Nephron (organoid): ENCODE measurements at regions not wholly inside any gene's neighbourhood (a gene's known extent, or its start where the extent isn't known, plus 50 kb on each side); places are given as distances from the start of the nearest gene placed in this dataset.
"Not testable (repeated sequence)": the region's sequence is repeated elsewhere in the genome, so short reads cannot be mapped to it uniquely, and the experiment has no call there.

Source experiments
- H3K27ac Mint-ChIP-seq, 3 experiments: 2 replicates each; pipeline ENCODE4 v1.8.0; 2020; ENCODE audit warnings: mixed read lengths in 3 of 3, mild to moderate bottlenecking in 2 of 3, moderate library complexity in 1 of 3
- H3K27me3 Mint-ChIP-seq: 2 replicates; pipeline ENCODE4 v1.8.0; 2021; ENCODE audit warnings: low read depth, mild to moderate bottlenecking, moderate library complexity, mixed read lengths
- H3K36me3 Mint-ChIP-seq: 2 replicates; pipeline ENCODE4 v1.8.0; 2020; ENCODE audit warnings: low read depth, mixed read lengths
- H3K4me1 Mint-ChIP-seq: 2 replicates; pipeline ENCODE4 v1.8.0; 2020; ENCODE audit warnings: mixed read lengths
- H3K4me3 Mint-ChIP-seq, 3 experiments: 2 replicates each; pipeline ENCODE4 v1.8.0; 2020; ENCODE audit warnings: mild to moderate bottlenecking in 3 of 3, mixed read lengths in 3 of 3, moderate library complexity in 2 of 3
- H3K9me3 Mint-ChIP-seq: 2 replicates; pipeline ENCODE4 v1.8.0; 2020; ENCODE audit warnings: mixed read lengths
- TF ChIP-seq, protein P1 (sequence below), 3 experiments: fragments of 200-600 bp; sonication (generic); IDR thresholded peaks; one replicate each; pipeline ENCODE4 v1.5.0; 2021; ENCODE audit warnings: antibody characterized with exemption in 3 of 3; ENCODE audit not compliant: unreplicated experiment in 3 of 3

DNA sequence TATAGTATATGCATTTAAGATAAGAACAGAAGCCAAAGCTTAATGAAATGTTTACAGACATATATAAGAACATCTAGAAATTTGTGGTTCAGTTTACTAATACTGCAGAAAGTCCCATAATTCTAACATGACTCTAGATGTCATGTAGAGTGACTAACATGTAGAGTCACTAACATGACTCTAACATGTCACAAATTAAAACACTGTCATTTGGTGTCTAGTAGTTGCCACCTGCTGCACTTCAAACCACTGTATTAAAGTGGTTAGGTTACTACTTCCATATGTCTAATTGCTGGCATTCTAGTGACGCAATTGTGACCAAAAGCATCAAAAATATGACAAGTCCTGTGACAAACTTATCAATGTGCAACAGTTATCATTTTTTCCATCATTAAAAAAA lies 100.2 kb upstream of the WDR75 start:
- TF ChIP-seq, protein P1, sequence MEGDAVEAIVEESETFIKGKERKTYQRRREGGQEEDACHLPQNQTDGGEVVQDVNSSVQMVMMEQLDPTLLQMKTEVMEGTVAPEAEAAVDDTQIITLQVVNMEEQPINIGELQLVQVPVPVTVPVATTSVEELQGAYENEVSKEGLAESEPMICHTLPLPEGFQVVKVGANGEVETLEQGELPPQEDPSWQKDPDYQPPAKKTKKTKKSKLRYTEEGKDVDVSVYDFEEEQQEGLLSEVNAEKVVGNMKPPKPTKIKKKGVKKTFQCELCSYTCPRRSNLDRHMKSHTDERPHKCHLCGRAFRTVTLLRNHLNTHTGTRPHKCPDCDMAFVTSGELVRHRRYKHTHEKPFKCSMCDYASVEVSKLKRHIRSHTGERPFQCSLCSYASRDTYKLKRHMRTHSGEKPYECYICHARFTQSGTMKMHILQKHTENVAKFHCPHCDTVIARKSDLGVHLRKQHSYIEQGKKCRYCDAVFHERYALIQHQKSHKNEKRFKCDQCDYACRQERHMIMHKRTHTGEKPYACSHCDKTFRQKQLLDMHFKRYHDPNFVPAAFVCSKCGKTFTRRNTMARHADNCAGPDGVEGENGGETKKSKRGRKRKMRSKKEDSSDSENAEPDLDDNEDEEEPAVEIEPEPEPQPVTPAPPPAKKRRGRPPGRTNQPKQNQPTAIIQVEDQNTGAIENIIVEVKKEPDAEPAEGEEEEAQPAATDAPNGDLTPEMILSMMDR (IDR thresholded peaks at IDR 0.05; ENCODE audit: unreplicated experiment in 3 of 3), result no peak
- H3K36me3 Mint-ChIP-seq, result no peaks in the 10 kb centered on the region
- peaks cover 14% of the 10 kb centered on the region for H3K9me3 Mint-ChIP-seq
- no peak overlapping the region for H3K27ac Mint-ChIP-seq
- no peaks in the 10 kb centered on the region for H3K27me3 Mint-ChIP-seq
- no peaks in the 10 kb centered on the region for H3K4me1 Mint-ChIP-seq
- H3K4me3 Mint-ChIP-seq, result no peak overlapping the region

DNA sequence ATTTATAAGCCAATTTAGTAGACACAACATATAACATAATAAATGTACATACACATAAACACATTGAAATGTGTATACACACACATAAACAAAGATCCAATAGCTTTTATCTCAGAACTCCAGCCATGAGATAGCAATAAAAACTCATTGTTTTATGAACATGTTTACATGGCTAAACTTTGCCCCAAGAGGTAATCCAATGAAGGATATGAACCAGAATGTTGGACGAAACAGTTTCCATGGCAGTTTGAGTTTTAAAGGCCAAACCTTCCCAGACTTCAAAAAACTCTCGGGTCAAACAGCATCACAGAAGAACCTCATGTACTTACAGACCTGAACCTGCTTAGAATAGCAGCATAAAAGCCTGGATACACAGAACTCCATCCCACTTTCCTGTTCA lies 97.2 kb upstream of the WDR75 start:
- Mint-ChIP-seq H3K4me1 (peaks cover 10% of the 10 kb centered on the region), H3K4me3 (no peak overlapping the region), H3K9me3 (peaks cover 7% of the 10 kb centered on the region), H3K27me3 (no peaks in the 10 kb centered on the region), H3K36me3 (no peaks in the 10 kb centered on the region), H3K27ac (peak overlapping the region in 1 of 3 experiments; percentile 56)
- TF ChIP-seq, protein P1 (IDR thresholded peaks at IDR 0.05; ENCODE audit: unreplicated experiment in 3 of 3), result no peak

DNA sequence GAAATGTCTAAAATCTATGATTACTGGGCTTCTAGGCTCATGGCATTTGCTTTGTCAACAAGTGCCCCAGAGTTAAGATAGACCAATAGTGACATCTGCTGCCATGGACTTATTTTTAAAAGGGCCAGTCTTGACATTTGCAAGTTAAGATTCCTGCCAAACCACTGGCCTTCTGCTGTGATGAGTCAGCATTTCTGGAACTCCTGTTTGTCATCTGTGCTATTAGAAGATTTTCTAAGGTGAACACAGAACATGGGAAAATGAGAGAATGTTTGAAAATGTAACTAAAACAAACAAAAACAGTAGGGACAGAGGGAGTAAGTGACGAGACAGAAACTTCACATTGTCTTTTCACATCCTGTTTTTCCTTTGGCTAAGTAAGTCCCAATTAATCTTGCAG lies 93.7 kb upstream of the WDR75 start:
- Mint-ChIP-seq H3K9me3 (peaks cover 3% of the 10 kb centered on the region), H3K4me3 (no peak overlapping the region), H3K4me1 (peaks cover 10% of the 10 kb centered on the region), H3K36me3 (no peaks in the 10 kb centered on the region), H3K27me3 (no peaks in the 10 kb centered on the region), H3K27ac (peak overlapping the region; percentile 90 to 93 (median 92))
- TF ChIP-seq, protein P1 (IDR thresholded peaks at IDR 0.05; ENCODE audit: unreplicated experiment in 3 of 3), result peak in 2 of 3 experiments; percentile 21 to 24

DNA sequence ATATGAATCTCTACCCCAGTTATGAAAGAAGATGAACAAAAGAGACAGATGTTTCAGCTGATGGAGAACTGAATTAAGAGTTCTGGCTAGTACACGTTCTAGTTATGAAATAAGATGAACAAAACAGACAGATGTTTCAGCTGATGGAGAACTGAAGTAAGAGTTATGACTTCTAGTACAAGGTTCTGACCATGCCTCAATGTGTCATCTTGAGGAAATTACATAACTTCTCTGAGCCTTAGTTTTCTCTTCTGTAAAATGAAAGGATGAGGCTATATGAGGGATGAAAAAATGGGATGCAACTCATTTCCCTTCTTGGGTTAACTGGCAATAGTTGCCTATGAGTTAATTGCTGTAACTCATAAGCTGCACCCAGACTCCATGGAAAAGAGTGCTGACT lies 92.9 kb upstream of the WDR75 start:
- no peaks in the 10 kb centered on the region for H3K27me3 Mint-ChIP-seq
- TF ChIP-seq, protein P1 (IDR thresholded peaks at IDR 0.05; ENCODE audit: unreplicated experiment in 3 of 3), result no peak
- H3K36me3 Mint-ChIP-seq, result no peaks in the 10 kb centered on the region
- peaks cover 10% of the 10 kb centered on the region for H3K4me1 Mint-ChIP-seq
- peak overlapping the region in 1 of 3 experiments; percentile 44 for H3K27ac Mint-ChIP-seq
- H3K4me3 Mint-ChIP-seq, result no peak overlapping the region
- H3K9me3 Mint-ChIP-seq, result peaks cover 4% of the 10 kb centered on the region

DNA sequence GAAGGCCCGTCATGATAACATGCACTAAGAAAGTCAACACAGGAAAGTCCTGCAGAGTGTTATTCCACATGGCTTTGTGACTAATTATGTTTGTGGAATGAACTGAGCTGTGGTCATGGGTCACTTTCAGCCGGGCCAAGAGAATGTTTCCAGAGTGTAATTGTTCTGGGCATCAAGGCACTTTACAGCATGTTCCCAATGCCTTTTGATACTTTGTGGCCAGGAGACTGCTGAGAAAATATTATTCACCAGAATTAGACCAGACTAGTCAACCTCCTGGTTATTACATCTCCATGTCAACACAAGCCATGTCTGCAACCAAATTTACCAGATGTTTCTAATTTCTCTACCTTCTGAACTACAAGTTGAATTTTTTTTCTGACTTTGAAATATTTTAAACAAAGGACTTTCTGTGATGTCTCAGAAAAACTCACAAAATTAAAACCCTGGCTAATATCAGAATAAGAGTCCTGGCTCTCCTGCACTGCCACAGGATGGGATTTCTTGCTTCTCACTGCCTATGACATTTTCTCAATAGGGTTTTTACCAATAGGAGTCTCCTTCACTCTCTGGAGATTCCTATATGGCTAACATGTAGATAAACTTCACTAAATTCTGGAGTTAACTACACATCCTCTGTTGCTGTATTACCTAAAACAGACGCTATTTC lies 90.6 kb upstream of the WDR75 start:
- H3K36me3 Mint-ChIP-seq, result no peaks in the 10 kb centered on the region
- H3K4me3 Mint-ChIP-seq, result no peak overlapping the region
- no peak overlapping the region for H3K27ac Mint-ChIP-seq
- TF ChIP-seq, protein P1 (IDR thresholded peaks at IDR 0.05; ENCODE audit: unreplicated experiment in 3 of 3), result no peak
- no peaks in the 10 kb centered on the region for H3K27me3 Mint-ChIP-seq
- H3K4me1 Mint-ChIP-seq, result peaks cover 10% of the 10 kb centered on the region
- peaks cover 4% of the 10 kb centered on the region for H3K9me3 Mint-ChIP-seq

DNA sequence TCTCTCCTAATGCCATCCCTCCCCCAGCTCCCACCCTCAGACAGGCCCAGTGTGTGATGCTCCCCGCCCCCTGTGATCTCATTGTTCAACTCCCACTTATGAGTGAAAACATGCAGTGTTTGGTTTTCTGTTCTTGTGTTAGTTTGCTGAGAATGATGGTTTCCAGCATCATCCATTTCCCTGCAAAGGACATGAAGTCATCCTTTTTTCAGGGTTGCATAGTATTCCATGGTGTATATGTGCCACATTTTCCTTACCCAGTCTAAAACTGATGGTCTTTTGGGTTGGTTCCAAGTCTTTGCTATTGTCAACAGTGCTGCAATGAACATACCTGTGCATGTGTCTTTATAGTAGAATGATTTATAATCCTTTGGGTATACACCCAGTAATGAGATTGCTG lies 89.3 kb upstream of the WDR75 start:
- H3K4me1 Mint-ChIP-seq, H3K27ac Mint-ChIP-seq, H3K4me3 Mint-ChIP-seq, H3K36me3 Mint-ChIP-seq, H3K9me3 Mint-ChIP-seq, H3K27me3 Mint-ChIP-seq: not testable (repeated sequence)

DNA sequence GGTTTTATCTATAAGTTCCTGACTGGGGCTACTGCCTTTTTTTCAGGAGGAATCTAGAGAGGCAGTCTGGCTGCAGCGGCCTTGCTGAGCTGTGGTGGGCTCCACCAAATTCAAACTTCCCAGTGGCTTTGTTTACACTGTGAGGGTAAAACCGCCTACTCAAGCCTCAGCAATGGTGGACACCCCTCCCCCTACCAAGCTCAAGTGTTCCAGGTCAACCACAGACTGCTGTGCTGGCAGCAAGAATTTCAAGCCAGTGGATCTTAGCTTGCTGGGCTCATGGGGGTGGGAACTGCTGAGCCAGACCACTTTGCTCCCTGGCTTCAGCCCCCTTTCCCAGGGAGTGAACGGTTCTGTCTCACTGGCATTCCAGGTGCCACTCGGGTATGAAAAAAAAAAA lies 83.9 kb upstream of the WDR75 start:
- not testable (repeated sequence) for H3K27me3 Mint-ChIP-seq, H3K4me3 Mint-ChIP-seq

More for the DNA sequence above, 83.9 kb upstream of the WDR75 start:
- peaks cover 22% of the 10 kb centered on the region for H3K9me3 Mint-ChIP-seq
- not testable (repeated sequence) for H3K27ac Mint-ChIP-seq, H3K36me3 Mint-ChIP-seq, H3K4me1 Mint-ChIP-seq
